ENCODE measurements at regions not wholly inside any gene's neighbourhood (a gene's known extent, or its start where the extent isn't known, plus 50 kb on each side); places are given as distances from the start of the nearest gene placed in this dataset.

DNA sequence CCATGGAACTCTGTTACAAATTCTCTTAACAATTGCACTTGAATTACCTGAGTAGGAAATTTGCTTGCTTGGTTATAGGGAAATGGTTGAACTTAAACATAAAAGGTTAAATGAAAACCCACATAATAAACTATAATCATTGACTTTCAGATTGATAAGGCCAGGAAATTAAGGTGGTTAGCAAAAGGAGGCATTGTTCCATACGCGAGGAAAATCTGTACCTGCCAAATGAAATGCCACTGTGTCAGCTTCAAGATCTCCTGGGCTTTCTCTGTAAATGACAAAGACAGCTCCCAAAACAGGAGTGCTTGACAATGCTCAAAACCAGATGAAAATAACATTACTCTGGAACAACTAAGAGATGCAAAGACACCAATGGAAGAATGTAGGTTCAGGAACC is 125.5 kb upstream of the KLF3 start:
- TF ChIP-seq ZNF766 (CRISPR knock-in tag; conservative IDR thresholded peaks at IDR 0.05) (no peak), FOS (IDR thresholded peaks at IDR 0.05; ENCODE audit: extremely low read depth, insufficient read length) (no peak), EWSR1 (IDR thresholded peaks at IDR 0.05; ENCODE audit: borderline replicate concordance, low read depth, partially characterized antibody) (no peak), SMARCE1 (IDR thresholded peaks at IDR 0.05) (no peak)
- TF ChIP-seq, protein P1, sequence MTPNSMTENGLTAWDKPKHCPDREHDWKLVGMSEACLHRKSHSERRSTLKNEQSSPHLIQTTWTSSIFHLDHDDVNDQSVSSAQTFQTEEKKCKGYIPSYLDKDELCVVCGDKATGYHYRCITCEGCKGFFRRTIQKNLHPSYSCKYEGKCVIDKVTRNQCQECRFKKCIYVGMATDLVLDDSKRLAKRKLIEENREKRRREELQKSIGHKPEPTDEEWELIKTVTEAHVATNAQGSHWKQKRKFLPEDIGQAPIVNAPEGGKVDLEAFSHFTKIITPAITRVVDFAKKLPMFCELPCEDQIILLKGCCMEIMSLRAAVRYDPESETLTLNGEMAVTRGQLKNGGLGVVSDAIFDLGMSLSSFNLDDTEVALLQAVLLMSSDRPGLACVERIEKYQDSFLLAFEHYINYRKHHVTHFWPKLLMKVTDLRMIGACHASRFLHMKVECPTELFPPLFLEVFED (CRISPR knock-in tag; conservative IDR thresholded peaks at IDR 0.05), result no peak

Measured in K562 (cell line).